HG03066 (cell line): ENCODE measurements at regions not wholly inside any gene's neighbourhood (a gene's known extent, or its start where the extent isn't known, plus 50 kb on each side); places are given as distances from the start of the nearest gene placed in this dataset.
"Not testable (repeated sequence)": the region's sequence is repeated elsewhere in the genome, so short reads cannot be mapped to it uniquely, and the experiment has no call there.

ENCODE experiments used
- ATAC-seq: cut with Tn5 transposase; IDR thresholded peaks from one replicate; pipeline ENCODE4 v1.9.1; 2021; ENCODE audit warnings: low read depth; ENCODE audit not compliant: unreplicated experiment

DNA sequence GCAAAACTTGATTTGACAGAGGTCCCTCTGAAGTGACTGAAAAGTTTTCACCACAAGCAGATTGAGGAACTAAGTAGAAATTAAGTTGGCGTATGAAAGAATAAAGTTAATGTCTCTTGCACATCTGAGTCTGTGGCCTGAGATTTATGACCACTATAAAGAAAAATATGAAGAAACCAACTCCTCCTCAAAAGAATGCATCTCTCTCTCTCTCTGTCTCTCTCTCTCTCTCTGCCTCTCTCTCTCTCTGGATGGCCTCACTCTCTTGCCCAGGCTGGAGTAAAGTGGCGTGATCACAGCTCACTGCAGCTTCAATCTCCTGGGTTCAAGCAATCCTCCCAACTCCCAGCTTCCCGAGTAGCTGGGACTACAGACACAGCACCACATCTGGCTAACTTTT is 55.2 kb downstream of the RPL22L1 start:
- ATAC-seq: no peak

DNA sequence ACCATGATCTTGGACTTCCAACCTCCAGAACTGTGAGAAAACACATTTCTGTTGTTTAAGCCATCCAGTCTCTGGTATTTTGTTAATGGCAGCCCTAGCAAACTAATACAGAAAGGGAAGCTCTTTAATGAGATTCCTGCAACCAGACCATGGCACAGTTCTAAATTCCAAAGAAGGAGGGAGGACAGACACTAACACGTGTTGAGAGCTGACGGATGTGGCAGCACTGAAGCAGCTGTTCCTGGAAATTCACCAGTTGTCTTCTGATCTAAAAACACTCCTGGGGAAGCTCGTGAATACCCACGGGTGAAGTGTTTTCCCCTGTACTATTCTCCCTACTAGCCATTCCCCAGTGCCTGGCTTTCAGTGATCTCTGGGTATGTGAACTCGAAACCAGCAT is 56.7 kb downstream of the RPL22L1 start:
- ATAC-seq: no peak

DNA sequence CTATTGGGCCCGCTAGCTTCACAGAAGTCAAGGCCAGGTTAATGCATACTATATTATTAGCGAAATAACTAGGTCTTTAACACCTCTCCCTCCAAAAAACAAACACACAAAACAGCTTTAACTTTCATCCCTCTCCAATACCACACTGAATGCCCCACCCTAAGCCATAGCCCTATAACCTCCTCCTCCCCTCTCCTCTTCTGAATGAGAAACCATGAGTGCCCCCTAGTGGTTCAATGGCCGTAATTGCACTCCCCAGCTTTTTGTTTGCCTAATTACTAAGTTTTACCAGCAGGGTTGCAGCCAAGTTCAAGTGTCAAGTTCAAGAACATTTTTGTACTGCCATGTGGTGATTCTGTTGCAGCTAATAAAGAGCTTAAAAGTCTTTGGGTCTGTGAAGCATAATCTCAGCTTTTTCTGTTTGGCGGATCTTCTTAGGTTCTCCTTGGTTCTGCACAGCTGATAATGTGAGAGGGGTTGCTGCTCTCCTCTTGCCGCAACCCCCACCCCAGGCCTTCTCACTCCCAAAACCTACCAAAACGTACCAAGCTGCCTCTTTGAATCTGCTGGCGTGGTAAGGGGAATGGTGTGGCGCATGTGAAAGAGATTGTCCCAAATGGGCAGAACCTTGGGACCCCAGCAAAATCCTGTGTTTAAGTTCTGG is 57.9 kb downstream of the RPL22L1 start:
- peak; percentile 84 for ATAC-seq

DNA sequence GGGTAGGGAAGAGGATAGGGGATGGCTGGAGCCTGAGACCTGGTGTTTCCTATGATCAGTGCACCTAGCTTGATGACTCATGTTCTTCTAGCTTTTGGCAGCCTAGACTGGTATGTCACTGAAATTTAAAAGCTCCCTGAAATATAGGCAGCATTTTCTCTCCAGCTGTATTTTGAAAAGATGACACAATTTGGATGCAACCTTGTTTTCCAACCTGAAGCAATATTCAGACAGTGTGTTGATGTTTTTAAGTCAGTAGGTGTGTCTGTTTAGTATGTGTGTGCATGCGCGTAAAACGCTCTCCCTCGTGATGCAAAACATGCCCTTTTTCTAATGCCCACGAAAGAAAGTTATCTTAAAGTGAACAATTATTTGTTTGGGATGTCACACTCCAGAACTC is 58.5 kb downstream of the RPL22L1 start:
- no peak for ATAC-seq

DNA sequence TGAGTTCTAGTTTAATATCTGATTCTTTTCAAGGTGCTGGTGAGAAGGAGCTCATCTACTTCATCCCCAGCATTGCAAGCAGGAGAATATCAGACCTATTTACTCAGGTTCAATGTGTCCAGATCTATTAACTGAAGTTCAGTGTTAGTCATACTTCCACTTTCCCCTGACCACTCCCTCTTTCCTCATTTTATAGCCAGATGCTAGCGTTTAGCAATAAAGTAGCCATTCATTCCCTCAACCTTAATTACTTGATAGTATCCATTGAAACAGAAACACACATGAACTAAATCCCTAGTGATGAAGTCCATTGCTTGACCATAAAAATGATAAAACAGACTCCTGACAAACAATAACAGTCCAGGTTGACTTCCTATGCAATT is 60.0 kb downstream of the RPL22L1 start:
- no peak for ATAC-seq

DNA sequence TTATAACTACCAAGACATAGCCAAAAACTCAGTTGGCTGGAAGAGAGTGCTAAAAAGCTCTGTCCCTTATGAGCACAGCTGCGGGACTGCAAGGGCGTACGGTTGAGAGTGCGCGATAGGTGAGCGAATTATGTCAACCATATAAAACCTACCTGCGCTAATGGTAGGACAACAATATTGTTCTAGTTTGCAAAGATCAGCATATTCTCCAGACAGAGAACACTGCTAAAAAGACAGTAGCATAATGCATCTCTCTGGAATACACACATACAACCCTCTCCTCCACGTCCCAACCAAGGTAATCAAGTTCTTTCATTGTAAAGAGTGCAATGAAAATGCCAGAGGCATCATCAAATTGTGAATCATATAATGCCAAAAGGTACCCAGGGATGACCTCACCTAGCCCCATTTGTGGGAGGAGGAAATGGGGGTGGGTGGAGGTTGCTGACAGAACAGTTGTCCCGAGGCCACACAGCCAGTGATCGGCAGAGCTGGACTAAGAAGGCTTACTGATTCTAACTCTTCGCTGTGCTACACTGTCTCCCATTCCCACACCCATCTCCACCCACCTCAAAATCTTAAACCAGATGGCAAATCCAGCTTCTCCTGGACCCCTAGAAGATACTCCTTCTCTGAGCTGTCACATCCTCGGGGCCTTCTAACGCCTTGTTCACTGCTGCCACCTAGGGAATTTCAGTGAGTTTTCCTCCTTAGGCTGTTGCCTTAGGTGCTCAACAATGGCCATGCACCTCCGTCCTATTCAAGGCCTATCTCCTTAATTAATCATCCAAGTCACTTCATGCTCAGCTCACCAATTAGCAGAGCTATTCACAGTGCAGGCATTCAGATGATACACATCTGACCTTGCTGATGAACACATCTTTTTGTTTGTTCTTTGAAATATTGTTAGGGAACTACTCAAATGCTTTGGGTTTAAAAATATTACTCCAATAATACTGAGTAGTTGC is 60.7 kb downstream of the RPL22L1 start:
- ATAC-seq: no peak

DNA sequence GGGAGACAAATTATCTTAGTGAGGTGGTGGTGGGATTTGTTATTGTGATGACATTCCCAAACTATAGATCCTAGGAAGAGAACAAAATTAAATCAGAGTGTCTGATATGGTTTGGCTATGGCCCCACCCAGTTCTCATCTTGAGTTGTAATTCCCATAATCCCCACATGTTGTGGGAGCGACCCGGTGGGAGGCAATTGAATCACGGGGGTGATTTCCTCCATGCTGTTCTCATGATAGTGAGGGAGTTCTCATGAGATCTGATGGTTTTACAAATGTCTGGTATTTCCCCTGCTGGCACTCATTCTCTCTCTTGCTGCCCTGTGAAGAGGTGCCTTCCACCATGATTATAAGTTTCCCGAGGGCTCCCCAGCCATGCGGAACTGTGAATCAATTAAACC is 62.0 kb downstream of the RPL22L1 start:
- no peak for ATAC-seq

DNA sequence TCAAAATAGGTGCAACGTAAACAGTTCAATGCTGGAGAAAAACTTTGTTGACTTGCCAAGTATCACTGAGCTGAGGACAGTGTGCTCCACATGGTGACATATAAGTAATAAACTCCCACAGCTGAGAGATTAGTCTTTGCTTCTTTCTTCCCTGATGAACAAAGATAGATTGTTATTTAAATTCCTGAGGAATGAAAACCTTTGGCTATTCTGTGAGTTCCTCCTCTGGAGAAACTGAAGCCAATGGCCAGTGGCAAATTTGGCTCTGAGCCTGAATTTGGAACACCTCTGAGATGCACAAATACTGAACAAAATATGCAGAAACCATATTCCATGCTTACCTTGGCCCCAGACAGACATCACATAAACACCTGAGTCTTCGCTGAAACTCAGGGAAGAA is 63.3 kb downstream of the RPL22L1 start:
- no peak for ATAC-seq

DNA sequence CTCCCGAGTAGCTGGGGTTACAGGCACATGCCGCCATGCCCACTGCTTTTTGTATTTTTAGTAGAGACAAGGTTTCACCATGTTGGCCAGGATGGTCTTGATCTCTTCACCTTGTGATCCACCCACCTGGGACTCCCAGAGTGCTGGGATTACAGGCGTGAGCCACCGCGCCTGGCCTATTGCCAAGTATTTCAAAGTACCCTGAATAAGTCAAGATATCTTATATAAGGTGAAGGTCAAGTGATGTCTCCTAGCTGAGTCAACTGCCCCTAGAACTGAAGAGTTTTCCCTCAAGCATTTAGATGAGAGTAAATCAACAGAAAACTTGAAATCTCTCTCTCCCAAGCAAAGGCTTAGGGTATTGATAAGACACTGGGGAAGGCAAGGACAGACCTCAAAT is 63.9 kb downstream of the RPL22L1 start:
- no peak for ATAC-seq

DNA sequence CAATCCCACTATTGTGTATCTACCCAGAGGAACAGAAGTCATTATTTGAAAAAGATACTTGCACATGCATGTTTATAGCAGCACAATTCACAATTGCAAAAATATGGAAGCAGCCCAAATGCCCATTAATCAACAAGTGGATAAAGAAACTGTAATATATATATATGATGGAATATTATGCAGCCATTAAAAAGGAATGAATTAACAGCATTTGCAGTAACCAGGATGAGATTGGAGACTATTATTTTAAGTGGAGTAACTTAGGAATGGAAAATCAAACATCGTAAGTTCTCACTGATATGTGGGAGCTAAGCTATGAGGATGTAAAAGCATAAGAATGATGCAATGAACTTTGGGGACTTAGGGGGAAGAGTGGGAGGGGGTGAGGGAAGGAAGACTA is 64.7 kb downstream of the RPL22L1 start:
- not testable (repeated sequence) for ATAC-seq

DNA sequence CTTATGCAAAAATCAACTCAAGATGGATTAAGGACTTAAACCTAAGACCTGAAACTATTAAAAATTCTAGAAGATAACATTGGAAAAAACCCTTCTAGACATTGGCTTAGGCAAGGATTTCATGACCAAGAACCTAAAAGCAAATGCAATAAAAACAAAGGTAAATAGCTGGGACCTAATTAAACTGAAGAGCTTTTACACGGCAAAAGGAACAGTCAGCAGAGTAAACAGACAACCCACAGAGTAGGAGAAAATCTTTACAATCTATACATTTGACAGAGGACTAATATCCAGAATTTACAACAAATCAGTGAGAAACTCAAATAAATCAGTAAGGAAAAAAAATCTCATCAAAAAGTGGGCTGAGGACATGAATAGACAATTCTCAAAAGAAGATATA is 65.4 kb downstream of the RPL22L1 start:
- ATAC-seq: not testable (repeated sequence)

DNA sequence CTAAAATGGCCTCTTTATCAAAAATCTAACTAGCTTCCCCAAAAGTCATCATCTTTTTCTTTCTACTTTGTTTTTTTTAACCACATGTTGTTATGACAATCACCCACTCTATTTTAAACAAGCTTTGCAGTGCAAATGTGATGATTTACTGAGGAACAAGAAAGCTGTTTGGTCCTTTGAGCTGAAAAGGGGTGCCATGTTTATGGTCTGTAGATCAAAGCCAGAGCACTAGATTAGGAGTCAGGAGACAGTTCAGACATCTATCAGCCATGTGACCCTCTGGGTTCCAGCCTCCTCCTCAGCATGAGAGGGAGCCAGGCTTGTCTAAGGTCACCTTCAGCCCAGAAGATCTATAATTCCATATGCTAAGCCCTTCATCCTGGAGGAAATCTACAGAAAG is 65.9 kb downstream of the RPL22L1 start:
- no peak for ATAC-seq

DNA sequence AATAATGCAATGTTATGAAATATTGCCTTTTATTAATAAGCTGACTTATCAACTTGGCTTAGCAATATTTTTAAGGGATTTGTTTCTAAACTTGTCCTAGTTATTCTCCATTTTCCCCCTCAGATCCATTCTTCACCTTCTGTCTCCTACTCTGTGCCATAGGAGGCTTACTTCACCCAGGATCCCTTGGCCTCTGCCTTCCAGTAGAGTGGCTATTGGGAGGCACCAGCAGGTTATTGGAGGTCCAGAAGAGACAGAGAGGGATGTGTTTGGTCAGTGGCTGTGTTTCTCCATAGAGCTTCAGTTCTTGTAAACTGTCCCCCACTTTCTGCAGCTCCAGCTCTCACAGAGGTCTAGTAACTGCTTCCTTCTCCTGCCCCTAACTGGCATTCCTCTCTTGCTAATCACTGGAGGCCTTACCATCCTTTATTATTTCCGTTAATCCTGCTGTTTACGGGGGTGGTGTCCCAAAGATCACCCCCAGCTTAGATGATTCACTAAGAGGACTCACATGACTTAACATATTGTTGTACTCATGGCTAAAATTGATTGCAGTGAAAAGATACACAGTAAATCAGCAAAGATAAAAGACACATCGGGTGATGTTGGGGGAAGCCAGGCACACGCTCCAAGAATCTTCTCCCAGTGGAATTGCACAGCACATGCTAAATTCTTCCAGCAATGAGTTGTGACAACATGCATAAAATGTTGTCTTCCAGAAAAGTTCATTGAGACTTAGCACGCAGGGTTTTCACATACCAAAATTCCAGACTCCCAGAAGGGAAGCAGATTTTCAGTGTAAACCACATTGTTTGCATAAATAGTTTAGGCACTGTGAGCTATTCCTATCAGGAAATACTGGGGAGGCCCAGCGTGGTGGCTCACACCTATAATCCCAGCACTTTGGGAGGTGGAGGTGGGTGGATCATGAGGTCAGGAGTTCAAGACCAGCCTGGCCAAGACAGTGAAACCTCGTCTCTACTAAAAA is 67.5 kb downstream of the RPL22L1 start:
- ATAC-seq: no peak

DNA sequence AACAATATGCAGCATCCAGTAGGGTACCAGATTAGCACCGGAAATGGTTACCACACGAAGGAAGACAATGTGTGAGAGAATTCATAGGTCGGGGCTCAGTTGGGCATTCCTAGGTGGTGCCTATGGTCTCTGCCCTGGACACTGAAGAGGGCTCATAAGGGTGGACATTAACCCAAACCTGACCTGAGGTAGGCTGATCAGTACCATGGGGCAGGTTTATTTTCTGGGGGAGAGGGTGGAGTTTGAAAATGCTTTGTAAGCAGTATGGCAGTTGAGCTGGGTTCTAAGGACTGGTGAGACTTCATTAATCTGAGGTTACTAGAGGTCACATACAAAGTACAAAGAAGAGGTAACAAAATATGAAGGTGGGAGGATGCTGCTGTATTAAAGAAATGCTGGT is 68.4 kb downstream of the RPL22L1 start:
- ATAC-seq: no peak

DNA sequence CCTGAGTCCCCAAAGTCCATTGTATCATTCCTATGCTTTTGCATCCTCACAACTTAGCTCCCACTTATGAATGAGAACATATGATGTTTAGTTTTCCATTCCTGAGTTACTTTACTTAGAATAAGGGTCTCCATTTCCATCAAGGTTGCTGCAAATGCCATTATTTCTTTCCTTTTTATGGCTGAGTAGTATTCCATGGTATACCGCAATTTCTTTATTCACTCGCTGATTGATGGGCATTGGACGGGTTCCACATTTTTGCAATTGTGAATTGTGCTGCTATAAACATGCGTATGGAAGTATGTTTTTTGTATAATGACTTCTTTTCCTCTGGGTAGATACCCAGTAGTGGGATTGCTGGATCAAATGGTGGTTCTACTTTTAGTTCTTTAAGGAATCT is 69.7 kb downstream of the RPL22L1 start:
- ATAC-seq: not testable (repeated sequence)

DNA sequence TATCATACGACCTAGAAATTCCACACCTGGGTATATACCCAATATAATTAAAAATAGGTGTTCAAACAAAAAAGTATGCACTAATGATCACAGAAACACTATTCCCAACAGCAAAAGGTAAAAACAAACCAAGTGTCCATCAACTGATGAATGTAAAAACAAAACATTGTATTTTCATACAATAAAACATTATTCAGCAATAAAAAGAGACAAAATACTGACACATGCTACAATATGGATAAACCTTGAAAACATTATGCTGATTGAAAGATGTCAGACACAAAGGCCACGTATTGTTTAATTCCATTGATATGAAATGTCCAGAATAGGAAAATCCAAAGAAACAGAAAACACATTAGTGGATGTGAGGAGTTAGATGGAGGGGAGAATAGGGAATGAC is 71.0 kb downstream of the RPL22L1 start:
- no peak for ATAC-seq

DNA sequence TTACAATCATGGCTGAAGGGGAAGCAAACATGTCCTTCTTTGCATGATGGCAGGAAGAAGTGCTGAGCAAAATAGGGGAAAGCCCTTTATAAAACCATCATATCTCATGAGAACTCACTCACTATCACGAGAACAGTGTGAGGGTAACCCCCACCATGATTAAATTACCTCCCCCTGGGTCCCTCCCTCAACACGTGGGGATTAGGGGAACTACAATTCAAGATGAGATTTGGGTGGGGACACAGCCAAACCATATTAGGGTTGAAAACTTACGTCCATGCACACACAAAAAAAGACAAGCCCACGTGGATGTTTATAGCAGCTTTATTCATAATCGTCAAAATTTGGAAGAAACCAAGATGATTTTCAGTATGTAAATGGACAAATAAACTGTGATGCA is 72.3 kb downstream of the RPL22L1 start:
- no peak for ATAC-seq

DNA sequence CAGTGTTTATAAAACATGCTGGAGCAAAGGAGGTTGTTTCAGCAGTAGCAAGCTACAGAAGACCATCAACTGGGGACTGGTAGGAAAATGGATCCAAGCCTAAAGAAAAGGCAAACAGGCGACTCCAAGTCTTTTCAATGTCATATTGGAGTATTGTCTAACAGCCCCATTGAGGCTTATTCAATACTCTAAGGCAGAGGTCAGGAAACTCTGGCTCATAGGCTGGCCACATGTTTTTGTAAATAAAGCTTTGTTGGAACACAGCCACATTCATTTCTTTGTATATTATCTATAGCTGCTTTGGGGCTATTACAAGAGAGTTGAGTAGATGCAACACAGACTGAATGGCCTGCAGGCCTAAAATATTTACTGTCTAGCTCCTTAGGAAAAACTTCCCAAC is 77.5 kb downstream of the RPL22L1 start:
- no peak for ATAC-seq

DNA sequence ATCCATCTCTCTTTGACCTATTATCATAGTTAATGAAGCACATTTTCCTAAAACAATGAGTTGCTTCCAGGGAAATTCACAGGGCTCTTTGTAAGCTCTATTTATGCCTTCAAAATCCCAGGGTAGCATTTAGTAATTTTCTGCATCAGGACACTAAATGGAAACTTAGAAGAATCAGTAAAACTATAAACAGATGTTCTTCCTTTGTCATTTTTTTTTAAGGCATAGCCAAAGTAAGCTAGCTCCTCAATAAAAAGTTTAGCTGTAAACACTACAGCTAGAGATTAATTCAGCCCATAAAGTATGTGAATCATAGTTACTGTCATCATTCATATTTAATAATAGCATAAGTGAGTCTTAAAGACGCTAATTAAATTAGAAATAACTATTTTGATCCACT is 79.3 kb downstream of the RPL22L1 start:
- ATAC-seq: no peak

DNA sequence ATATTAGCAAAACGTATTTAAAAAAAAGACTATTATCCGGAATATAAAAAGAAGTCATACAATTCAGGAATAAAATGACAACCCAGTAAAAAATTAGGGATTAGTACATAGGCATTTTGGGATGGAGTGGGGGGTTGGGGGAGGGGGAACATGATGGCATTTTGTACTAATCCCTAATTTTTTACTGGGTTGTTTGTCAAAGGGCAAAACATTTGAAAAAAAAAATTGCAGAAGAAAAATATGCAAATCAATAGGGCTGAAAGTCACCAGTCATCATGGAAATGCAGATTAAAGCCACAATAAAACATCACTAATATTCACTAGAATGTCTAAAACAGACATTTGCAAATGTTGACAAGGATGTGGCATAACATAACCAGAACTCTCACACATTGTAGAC is 82.5 kb downstream of the RPL22L1 start:
- ATAC-seq: no peak

DNA sequence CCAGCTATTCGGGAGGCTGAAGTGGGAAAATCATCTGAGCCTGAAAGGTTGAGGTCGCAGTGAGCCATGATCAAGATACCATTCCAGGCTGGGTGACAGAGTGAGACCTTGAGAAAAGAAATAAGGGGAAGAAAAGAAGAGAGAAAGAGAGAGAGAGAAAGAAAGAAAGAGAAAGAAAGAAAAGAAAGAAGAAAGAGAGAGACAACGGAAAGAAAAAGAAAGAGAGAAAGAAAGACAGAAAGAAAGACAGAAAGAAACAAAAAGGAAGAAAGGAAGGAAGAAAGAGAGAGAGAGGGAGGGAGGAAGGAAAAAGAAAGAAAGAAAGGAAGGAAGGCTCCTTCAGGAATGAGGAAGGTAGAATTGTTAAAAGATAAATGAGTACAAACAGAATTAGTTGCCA is 84.5 kb downstream of the RPL22L1 start:
- no peak for ATAC-seq
